ENCODE measurements at regions not wholly inside any gene's neighbourhood (a gene's known extent, or its start where the extent isn't known, plus 50 kb on each side); places are given as distances from the start of the nearest gene placed in this dataset.
A peak's percentile ranks its signal among the peaks of the same experiment; 100 is the strongest.

DNA sequence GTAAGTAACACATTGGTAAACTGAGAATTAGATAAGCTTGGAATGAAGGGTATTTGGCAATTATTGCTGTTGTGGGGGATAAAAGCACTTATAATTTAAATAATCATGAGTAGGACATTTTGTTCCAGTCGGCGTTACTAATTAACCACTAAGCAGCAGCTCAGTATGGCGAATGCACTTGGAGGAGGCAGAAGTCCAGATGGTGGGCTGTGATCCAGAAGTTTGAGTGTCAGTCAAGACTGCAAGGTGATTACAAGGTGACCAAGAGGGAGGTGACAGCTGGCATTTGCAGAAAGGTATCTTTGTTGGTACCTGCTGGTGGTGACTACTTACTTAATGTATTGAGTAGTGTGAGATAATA, 643.6 kb upstream of the FAM98A start:
- H3K4me1 ChIP-seq (ENCODE audit: insufficient read depth, low read length, poor library complexity, severe bottlenecking): no peaks in the 10 kb centered on the region
- BruUV-seq (replicated peaks): no TSS peak
- TF ChIP-seq, protein P1, sequence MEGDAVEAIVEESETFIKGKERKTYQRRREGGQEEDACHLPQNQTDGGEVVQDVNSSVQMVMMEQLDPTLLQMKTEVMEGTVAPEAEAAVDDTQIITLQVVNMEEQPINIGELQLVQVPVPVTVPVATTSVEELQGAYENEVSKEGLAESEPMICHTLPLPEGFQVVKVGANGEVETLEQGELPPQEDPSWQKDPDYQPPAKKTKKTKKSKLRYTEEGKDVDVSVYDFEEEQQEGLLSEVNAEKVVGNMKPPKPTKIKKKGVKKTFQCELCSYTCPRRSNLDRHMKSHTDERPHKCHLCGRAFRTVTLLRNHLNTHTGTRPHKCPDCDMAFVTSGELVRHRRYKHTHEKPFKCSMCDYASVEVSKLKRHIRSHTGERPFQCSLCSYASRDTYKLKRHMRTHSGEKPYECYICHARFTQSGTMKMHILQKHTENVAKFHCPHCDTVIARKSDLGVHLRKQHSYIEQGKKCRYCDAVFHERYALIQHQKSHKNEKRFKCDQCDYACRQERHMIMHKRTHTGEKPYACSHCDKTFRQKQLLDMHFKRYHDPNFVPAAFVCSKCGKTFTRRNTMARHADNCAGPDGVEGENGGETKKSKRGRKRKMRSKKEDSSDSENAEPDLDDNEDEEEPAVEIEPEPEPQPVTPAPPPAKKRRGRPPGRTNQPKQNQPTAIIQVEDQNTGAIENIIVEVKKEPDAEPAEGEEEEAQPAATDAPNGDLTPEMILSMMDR (conservative IDR thresholded peaks at IDR 0.05; ENCODE audit: low read depth, low read length): no peak
- no peak for TF ChIP-seq EZH2 (IDR thresholded peaks at IDR 0.05; ENCODE audit: borderline replicate concordance, low read depth, low read length, poor library complexity, severe bottlenecking)
- H3K4me3 ChIP-seq (ENCODE audit: low read depth, low read length, poor library complexity, severe bottlenecking): no peak overlapping the region
- H3K27me3 ChIP-seq (replicated peaks; ENCODE audit: insufficient read depth, low read depth, low read length, poor library complexity): no peaks in the 10 kb centered on the region
- no peaks in the 10 kb centered on the region for H3K36me3 ChIP-seq (ENCODE audit: insufficient read depth, low read length, poor library complexity, severe bottlenecking)
- H3K27ac ChIP-seq (ENCODE audit: low read depth, low read length, poor library complexity, severe bottlenecking): no peak overlapping the region
- CTCF ChIA-PET: no interaction called here
- POLR2A ChIA-PET (ENCODE audit: low non-redundant PET): no interaction called here
- H3K9me3 ChIP-seq (ENCODE audit: low read depth, low read length, poor library complexity, severe bottlenecking): no peaks in the 10 kb centered on the region
- no peak for DNase-seq (ENCODE audit: low spot score)
- intact Hi-C loops (cut with micrococcal nuclease; ENCODE audit: unreplicated experiment): no loop called here

- TF ChIP-seq, protein P1 (conservative IDR thresholded peaks at IDR 0.05; ENCODE audit: low read depth, low read length): no peak
- TF ChIP-seq EZH2 (IDR thresholded peaks at IDR 0.05; ENCODE audit: borderline replicate concordance, low read depth, low read length, poor library complexity, severe bottlenecking): no peak
- Histone ChIP-seq H3K4me3 (ENCODE audit: low read depth, low read length, poor library complexity, severe bottlenecking) (no peak overlapping the region), H3K27ac (ENCODE audit: low read depth, low read length, poor library complexity, severe bottlenecking) (no peak overlapping the region), H3K9me3 (ENCODE audit: low read depth, low read length, poor library complexity, severe bottlenecking) (no peaks in the 10 kb centered on the region), H3K27me3 (replicated peaks; ENCODE audit: insufficient read depth, low read depth, low read length, poor library complexity) (no peaks in the 10 kb centered on the region), H3K36me3 (ENCODE audit: insufficient read depth, low read length, poor library complexity, severe bottlenecking) (no peaks in the 10 kb centered on the region), H3K4me1 (ENCODE audit: insufficient read depth, low read length, poor library complexity, severe bottlenecking) (no peaks in the 10 kb centered on the region)
- DNase-seq (ENCODE audit: low spot score): peak; percentile 4
- ChIA-PET CTCF (no interaction called here), POLR2A (ENCODE audit: low non-redundant PET) (no interaction called here)
- no TSS peak for BruUV-seq (replicated peaks)
- intact Hi-C loops (cut with micrococcal nuclease; ENCODE audit: unreplicated experiment): no loop called here
These were observed 643.0 kb upstream of the FAM98A start for GRCh38 chr2:34241905-34242762.

GRCh38 chr2:34239511-34239910, 640.4 kb upstream of the FAM98A start:
- ChIA-PET POLR2A (ENCODE audit: low non-redundant PET) (no interaction called here), CTCF (no interaction called here)
- H3K27ac ChIP-seq (ENCODE audit: low read depth, low read length, poor library complexity, severe bottlenecking): no peak overlapping the region
- BruUV-seq (replicated peaks): no TSS peak
- no peaks in the 10 kb centered on the region for H3K36me3 ChIP-seq (ENCODE audit: insufficient read depth, low read length, poor library complexity, severe bottlenecking)
- no peaks in the 10 kb centered on the region for H3K9me3 ChIP-seq (ENCODE audit: low read depth, low read length, poor library complexity, severe bottlenecking)
- H3K27me3 ChIP-seq (replicated peaks; ENCODE audit: insufficient read depth, low read depth, low read length, poor library complexity): no peaks in the 10 kb centered on the region
- H3K4me1 ChIP-seq (ENCODE audit: insufficient read depth, low read length, poor library complexity, severe bottlenecking): no peaks in the 10 kb centered on the region
- intact Hi-C loops (cut with micrococcal nuclease; ENCODE audit: unreplicated experiment): no loop called here
- no peak overlapping the region for H3K4me3 ChIP-seq (ENCODE audit: low read depth, low read length, poor library complexity, severe bottlenecking)
- no peak for DNase-seq (ENCODE audit: low spot score)
- TF ChIP-seq, protein P1 (conservative IDR thresholded peaks at IDR 0.05; ENCODE audit: low read depth, low read length): no peak
- TF ChIP-seq EZH2 (IDR thresholded peaks at IDR 0.05; ENCODE audit: borderline replicate concordance, low read depth, low read length, poor library complexity, severe bottlenecking): no peak
